ENCODE measurements at regions not wholly inside any gene's neighbourhood (a gene's known extent, or its start where the extent isn't known, plus 50 kb on each side); places are given as distances from the start of the nearest gene placed in this dataset.

- TF ChIP-seq EP300 (IDR thresholded peaks at IDR 0.05) (no peak), POLR2A (IDR thresholded peaks at IDR 0.05) (no peak)
- TF ChIP-seq, protein P1, sequence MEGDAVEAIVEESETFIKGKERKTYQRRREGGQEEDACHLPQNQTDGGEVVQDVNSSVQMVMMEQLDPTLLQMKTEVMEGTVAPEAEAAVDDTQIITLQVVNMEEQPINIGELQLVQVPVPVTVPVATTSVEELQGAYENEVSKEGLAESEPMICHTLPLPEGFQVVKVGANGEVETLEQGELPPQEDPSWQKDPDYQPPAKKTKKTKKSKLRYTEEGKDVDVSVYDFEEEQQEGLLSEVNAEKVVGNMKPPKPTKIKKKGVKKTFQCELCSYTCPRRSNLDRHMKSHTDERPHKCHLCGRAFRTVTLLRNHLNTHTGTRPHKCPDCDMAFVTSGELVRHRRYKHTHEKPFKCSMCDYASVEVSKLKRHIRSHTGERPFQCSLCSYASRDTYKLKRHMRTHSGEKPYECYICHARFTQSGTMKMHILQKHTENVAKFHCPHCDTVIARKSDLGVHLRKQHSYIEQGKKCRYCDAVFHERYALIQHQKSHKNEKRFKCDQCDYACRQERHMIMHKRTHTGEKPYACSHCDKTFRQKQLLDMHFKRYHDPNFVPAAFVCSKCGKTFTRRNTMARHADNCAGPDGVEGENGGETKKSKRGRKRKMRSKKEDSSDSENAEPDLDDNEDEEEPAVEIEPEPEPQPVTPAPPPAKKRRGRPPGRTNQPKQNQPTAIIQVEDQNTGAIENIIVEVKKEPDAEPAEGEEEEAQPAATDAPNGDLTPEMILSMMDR (IDR thresholded peaks at IDR 0.05): no peak
These were observed 1102.1 kb downstream of the DIAPH3 start for GRCh38 chr13:59061621-59062020.

Data from upper lobe of left lung (tissue), 4 donors.